HG03558 (cell line): ENCODE measurements at regions not wholly inside any gene's neighbourhood (a gene's known extent, or its start where the extent isn't known, plus 50 kb on each side); places are given as distances from the start of the nearest gene placed in this dataset.

ENCODE experiments used
- ATAC-seq: cut with Tn5 transposase; IDR thresholded peaks from one replicate; pipeline ENCODE4 v1.9.1; 2021; ENCODE audit warnings: moderate number of reproducible peaks; ENCODE audit not compliant: unreplicated experiment; ENCODE audit errors: extremely low read depth

DNA sequence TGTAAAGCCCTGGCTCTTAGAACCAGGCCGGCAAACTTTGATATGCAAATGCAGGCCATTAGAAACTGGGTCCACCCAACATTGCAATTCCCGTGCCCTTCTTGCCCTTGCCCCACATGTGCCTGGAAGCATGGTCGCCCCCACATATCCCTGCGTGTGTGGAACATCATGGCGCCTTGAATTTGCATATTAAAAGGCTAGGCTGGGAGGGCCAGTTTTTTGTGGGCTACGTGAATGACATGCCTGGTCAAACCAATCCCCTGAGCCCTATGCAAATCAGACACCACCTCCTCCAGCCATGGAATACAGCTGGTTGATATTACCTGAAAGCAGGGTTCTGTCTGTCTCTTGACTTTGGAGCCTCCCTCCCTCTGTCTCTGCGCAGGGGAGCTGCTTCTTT lies 58.7 kb upstream of the ARHGEF26 start:
- no peak for ATAC-seq

DNA sequence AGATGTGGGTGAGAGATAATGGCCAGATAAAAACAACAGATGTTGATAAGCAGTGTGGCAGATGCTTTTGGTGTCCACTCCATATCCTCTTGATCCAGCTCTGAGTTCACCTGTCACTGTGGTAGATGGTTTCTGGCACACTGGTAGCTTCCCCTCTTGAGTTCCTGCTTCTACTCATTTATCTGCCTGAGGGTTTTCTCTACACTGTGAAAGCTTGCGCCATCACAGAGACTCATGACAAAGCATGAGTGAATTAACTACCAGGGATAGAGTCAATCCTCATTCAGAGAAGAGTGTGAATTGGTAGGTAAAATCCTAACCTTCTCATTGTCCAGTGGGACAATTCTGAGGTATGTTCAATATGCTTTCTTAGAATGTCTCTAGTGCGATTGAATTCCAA lies 50.0 kb upstream of the ARHGEF26 start:
- ATAC-seq = no peak
